ENCODE measurements at regions not wholly inside any gene's neighbourhood (a gene's known extent, or its start where the extent isn't known, plus 50 kb on each side); places are given as distances from the start of the nearest gene placed in this dataset.
"Not testable (repeated sequence)": the region's sequence is repeated elsewhere in the genome, so short reads cannot be mapped to it uniquely, and the experiment has no call there.

DNA sequence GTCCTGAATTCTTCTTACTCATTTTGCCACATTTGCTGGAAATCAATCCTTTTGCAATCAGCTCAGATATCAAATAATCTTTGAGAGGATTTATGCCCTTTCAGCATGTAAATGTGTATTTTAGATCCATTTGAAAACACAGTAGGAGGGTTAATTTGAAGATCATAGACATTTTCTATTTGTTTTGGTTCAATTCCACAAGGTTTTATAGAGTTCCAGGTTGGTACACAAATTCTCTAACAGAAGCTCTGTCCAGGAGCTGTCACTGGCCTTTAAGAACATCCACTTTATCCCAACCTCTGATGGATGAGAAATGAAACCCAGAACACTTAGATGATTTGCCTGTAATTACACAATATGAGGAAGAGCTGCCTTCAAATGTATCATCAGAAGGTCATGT is 157.3 kb upstream of the CHAC2 start:
- no peak for DNase-seq

DNA sequence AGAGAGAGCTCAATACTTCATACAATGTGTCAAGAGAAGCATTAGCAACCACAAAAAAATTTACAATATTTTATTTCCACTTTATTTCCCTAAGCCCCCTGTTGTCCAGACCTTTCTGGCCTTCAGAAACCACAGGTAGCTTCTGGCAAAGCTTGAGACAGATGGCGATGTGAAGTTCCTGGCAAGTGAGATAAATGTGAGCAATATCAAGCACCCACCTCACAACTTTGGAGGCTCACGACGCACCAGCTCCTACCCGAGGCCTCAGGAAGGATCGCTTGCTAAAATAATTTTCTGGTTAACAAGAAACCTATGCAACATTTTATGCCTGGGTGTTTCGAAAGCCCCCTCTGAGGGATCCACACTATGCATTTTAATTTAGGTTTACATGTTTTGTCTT is 158.1 kb upstream of the CHAC2 start:
- no peak for DNase-seq

DNA sequence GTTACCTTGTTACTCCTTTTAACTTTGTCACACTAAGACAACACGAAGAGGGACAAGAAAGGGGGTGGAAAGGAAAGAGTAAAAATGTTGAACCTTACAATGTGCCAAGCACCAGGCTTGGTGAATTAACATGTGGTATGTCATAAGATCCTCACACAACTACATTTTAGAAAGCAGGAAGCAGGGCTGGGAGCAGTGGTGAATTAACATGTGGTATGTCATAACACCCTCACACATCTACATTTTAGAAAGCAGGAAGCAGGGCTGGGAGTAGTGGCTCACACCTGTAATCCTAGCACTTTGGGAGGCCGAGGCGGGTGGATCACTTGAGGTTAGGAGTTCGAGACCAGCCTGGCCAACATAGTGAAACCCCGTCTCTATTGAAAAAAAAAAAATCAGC is 159.3 kb upstream of the CHAC2 start:
- no peak for DNase-seq

DNA sequence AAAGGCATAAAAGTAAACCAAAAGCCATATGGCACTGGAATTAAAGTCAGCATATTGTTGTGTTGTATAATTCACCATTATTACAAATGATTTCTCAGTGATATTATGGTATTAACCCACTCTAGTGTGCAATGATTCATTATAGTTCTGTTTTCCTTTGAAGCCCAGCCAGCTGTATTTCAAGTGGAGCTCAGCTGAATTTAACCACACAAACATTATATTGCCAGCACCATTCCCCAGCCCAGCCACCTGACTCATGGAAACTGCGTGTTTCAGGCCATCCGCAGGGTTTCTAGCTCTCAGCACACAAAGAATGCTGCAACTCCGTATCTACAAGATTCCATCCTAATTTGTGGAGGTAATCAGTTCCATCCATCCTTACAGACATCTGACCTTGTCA is 166.8 kb upstream of the CHAC2 start:
- DNase-seq, result no peak

DNA sequence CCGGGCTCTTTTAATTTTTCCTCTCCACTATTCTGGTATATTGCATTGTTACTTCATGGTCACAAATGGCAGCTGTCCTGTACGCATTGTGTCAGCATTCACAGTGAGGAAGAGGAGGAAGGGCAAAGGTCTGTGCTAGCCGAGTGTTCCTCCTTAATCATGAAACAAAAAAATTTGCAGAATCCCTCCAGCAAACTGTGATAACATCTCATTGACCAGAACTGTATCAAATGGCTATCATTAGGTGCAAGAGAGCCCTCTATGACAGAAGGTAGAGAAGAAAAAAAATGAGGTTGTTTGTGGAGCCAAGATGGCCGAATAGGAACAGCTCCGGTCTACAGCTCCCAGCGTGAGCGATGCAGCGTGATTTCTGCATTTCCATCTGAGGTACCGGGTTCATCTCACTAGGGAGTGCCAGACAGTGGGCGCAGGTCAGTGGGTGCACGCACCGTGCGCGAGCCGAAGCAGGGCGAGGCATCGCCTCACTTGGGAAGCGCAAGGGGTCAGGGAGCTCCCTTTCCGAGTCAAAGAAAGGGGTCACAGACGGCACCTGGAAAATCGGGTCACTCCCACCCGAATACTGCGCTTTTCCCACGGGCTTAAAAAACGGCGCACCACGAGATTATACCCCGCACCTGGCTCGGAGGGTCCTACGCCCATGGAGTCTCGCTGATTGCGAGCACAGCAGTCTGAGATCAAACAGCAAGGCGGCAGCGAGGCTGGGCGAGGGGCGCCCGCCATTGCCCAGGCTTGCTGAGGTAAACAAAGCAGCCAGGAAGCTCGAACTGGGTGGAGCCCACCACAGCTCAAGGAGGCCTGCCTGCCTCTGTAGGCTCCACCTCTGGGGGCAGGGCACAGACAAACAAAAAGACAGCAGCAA is 180.6 kb upstream of the CHAC2 start:
- DNase-seq, result not testable (repeated sequence)

DNA sequence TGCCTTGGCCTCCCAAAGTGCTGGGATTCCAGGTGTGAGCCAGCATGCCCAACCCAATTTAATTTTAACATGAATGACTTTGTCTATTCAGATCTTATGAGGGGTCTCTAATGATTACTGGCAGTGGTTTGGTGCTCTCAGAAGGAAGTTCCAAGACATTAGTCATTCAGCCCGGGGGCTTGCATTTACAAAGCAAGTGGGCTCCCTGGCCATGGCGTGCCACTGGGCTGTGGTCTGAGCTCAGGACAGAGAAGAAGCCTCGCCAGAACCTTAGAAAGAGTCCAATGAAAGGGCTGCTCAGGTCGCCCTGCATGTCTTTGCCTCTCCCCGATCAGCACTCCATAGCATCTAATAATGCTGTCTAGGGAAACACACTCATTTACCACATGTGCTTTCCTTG is 182.6 kb upstream of the CHAC2 start:
- DNase-seq, result no peak

DNA sequence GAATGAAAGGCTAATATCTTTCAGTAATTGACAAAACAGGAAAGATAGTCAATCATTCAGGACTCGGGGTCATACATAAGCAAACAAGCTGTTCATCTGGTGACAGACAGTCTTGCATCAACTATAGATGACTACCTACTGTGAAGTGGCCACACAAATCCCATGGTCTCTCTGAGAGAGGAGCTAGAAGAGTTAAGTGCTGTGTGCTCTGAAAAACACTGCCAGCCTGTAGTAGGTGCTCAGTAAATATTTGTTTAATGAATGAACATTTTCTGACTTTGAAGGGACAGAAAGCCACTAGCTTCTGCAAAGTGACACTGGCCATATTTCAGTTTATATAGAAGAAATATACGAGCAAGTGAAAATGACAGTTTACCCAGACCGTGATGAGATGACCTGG is 184.0 kb upstream of the CHAC2 start:
- no peak for DNase-seq

DNA sequence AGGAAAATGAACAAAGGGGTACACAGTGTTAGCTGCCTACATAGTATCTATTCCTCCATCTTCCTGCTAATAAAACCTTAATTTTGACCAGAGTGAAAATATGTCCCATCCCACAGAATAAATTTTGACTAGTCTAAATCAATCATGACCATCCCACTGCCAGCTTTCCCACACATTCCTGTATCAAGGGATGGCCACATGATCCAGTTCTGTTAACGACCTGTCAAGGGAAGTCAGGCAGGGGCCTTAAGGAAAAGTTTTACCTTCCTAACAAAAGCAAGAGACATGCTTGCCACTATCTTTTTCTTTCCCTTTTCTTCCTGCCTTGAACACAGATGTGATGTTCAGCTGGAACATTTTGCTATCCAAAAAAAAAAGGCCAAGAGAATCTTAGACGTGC is 185.0 kb upstream of the CHAC2 start:
- DNase-seq, result no peak

DNA sequence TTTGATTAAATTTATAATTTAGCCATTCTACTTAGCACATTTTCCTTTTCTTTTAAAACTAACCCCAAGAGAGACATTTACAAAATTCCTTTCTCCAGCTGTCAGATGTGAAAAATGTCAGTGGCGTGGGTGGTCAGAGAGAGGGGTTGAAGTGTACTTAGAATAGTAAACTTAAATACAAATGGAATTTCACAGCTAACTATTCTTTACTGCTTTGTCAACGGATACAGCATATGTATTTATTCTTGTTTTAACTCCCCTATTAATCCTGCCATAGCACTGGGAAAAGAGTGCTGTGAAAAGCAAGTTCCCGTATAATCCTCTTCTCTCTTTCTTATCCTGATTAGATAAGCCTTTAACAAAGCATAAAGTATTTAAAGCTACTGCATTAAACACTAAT is 191.4 kb upstream of the CHAC2 start:
- peak; percentile 17 for DNase-seq

DNA sequence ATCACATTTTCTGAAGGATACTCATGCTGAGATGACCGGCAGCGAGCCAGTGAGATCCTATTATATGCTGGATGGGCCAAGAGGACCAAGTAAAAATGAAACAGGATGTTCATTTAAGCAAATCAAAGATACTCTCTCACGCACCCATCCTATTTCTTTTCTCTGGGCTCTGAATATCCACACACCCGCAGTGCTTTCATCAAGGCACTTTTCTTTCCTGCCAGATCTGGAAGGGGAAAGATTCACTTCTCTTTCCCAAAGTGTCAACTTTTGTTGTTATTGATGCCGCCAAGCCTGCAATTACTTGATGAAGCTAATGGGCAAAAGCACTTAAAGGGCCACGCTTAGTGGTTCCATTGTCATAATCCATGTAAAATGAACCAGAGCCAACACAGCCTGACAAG is 191.9 kb upstream of the CHAC2 start:
- DNase-seq, result peak; percentile 8

DNA sequence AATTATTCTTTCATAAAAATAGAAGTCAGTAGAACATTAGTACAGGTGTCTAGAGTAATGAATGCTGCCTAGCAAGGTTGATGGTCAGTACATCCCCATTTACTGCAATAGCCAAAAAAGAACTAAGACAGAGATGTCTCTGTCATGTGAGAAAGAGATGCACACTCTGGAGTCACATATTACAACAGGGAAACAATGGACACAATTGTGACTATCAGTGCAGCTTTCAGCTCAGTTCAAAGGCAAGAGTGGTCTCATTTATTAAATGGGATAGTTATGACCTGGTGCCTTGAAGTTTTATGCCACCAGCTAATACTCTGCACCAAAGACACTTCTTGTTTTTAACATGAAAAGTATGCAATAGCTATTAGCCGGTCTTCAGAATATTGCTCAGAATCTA is 194.9 kb upstream of the CHAC2 start:
- DNase-seq, result no peak

DNA sequence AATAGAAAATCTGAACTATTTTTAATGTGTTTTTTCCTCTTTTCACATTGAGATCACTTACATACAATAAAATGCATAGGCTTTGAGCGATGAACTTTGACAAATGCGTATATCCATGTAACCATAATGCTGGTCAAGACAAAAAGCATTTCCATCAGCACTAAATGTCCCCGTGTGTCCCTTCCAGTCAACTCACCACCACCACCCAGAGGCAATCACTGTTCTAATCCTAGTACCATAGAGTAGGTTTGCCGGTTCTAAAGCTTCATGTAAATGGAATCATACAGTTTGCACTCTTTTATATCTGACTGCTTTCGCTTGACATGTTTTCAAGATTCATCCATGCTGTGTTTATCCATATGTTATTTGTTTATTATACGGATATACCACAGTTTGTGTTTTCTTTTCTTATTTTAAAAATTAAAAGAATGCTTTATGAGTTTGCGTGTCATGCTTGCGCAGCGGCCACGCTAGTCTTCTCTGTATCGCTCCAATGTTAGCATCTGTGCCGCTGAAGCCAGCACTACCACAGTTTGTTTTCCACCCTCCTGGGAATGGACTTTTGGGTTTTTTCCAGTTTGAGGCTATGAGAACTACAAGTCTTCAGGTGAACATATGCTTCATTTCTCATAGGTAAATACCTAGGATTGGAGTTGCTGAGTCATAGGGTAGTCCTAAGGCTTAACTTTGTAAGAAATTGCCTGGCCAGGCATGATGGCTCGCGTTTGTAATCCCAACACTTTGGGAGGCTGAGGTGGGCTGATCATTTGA is 197.5 kb upstream of the CHAC2 start:
- no peak for DNase-seq

DNA sequence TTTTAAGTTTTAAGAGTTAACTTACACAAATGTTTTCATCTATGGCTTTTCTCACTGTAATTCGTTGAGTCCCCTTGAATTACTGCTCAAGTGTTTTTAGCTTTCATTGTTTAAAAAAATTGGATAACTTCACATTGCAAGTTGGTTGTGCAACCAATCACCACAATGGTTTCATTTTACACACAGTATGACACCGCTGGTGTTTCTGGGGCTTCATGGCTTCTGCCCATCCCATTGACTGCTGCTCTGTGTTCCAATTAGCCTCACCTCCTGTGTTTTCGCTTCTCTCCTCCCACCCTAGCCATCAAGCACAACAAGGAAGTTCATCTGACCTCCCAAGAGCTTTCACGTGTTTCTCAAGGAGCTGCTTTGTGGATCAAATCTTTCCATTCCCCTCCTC is 199.1 kb upstream of the CHAC2 start:
- DNase-seq, result no peak

DNA sequence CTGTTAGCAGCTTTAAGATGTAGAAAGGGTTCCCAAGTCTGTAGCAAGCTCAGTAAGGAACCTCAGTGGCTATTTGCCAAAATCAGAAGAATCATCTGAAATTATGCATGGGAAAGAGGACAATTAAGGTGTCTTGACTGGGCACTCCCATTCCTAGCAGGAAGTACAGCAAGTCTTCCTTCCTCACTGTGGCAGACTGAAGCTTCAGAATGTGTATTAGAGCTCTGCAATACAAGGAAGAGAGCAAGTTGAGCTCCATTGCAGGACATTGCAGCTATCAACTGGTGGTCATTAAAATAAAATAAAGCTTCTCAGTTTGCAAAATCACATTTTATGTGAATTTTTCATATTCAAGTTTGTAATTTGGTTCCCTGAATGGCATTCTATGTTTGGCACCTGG is 200.5 kb upstream of the CHAC2 start:
- DNase-seq, result no peak

DNA sequence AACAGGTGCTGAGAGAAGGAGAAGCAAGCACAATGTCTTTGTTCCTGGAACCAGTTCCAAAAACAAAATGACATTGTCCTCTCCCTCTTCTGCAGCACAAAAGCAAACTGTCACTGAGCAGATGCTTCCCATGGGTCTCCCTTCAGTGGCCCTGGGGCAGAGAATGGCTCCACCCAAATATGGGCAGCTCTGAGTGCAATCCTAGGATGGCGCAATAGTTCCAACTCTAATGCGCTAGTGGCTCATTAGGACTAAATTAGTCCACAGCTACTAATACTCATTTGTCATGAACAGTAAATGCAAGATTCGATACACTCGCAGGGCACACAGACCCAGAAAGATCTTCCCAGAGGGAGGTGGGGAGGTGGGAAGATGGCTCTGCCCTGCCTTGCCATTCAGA is 205.2 kb upstream of the CHAC2 start:
- no peak for DNase-seq

DNA sequence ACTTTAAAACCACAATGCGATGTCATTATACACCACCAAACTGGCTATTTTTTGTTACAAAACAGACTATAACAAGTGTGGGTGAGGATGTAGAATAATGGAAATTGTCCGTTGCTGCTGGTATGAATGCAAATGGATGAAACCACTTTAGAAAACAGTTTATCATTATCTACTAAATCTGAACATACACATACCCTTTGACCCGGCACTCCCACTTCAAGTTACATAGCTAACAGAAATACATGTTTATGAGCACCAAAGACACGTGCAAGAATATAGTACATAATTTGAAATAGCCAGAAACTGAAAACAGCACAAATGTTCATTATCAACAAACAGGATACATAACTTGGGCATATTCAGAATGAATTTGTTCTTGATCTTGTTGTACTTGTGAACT is 206.4 kb upstream of the CHAC2 start:
- DNase-seq, result no peak

DNA sequence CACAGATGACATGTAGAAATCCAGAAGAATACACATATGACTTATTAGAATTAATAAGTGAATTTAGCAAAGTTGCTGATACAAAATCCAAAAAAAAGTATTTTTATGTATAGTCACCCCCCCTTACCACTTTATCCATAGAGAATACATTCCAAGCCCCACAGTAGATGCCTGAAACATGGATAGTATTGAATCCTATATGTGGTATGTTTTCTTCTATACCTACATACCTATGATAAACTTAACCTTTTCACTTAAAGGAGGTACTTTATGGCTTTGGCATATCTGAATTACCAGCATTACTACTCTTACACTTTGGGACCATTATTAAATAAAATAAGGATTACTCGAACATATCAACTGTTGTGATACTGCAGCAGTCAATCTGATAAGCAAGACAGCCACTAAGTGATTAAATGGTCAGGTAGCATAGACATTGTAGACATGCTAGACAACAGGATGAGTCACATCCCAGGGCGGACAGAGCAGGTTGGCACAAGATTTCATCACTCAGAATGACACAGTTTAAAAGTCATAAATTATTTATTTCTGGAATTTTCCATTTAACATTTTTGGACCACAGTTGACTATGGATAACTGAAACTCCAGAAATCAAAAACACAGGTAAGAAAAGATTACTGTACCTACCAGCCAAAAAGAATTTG is 208.2 kb upstream of the CHAC2 start:
- no peak for DNase-seq

DNA sequence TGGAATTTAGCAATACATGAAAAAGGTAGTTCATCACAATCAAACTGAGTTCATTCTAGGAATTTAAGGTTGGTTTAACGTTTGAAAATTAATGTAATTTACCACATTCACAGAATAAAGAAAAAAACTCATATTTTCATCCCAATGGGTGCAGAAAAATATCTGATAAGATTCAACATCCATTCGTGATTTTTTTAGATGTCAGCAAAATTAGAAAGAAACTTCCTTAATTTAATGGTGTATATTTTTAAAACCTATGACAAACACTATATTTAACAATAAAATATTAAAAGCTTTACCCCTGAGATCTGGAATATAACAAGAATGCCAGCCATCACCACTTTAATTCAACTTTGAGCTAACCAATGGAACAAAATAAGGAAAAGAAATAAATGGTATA is 208.7 kb upstream of the CHAC2 start:
- DNase-seq, result no peak

DNA sequence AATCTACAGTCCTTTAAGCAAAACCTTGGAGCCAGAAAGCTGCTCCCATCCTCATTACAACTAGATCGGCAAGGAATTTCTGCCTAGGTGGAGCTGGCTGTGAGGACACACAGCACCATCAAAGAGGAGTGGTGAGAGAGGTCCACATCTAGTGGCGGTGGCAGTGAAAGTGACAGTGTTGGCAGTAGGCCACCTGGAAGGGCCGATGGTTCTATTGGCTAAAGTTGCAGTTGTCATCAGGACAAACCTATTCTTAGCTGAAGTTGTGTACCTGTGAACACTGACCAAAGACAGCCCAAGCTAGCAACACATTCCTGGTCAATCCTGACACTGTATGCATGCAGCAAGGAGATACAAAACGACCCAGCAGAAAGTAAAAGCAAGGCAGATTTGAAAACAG is 218.1 kb upstream of the CHAC2 start:
- no peak for DNase-seq

DNA sequence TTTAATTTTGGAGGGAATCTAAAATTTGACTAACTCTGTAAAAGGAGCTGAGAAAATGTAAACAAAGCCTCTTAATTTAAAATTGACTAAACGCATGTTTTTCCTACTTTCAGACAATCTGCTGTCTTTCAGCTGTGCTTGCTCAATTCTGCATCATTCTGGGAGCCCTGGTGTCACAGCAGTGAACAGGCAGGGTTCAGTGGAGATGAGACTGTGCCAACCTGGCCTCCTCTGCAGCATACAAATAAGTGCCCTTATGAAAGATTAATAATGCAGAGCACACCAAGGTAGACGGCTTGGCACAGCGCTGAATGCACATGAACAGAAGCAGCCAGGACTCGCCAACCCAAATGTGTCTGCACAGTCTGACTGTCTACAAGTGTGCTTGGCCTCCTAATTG is 222.0 kb upstream of the CHAC2 start:
- DNase-seq, result no peak

DNA sequence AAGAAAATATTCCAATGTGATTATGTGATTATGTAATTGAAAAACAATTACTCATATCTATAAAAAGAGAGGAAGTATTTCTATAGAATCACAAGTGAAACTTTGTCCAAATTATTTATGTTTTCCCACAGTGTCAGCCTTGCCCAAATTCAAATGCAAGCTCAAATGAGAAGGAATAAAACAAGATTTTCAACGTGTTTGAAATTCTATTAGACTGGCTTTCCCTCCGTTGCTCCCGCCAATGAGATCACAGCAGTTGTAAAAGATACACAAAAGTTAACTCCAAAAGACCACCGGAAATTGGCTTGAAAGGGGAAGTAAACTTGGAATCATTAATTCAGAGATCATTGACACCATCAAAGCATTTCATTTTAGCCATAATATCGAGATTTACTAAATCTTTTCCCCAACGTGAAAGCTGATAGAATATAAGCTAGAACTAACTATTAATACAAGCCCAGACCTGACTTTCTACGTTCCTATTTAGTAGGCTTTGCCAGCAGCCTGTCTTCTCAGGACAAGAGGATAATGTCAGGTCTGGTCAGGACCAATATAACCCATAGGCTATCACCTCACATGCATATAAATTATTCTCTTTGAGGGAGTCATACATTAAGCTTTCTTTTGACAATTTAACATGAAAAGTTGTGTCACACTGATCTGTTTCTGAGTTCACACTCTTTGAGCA is 222.6 kb upstream of the CHAC2 start:
- DNase-seq, result no peak

DNA sequence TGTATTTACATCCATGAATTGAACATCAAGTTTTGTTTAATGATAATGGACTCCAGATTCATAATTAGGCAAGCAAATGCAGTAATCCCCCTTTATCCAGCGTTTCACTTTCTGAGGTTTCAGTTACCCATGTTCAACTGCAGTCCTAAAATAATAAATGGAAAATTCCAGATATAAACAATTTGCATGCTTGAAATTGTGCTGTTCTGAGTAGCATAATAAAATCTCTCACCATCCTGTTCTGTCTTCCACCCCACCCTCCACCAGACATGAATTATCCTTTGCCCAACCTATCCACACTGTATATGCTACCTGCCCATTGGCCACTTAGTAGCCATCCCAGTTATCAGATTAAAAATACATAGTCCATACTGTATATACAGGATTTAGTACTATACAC is 224.5 kb upstream of the CHAC2 start:
- no peak for DNase-seq
